ENCODE measurements at regions not wholly inside any gene's neighbourhood (a gene's known extent, or its start where the extent isn't known, plus 50 kb on each side); places are given as distances from the start of the nearest gene placed in this dataset.

- Histone ChIP-seq H3K9me3 (ENCODE audit: control insufficient read depth in 2 of 2, low read length in 2 of 2) (no peaks in the 10 kb centered on the region), H3K27ac (ENCODE audit: low read depth in 2 of 2, low read length in 2 of 2) (no peak overlapping the region), H3K4me3 (ENCODE audit: low read length in 2 of 2) (no peak overlapping the region), H3K9ac (ENCODE audit: low read depth in 1 of 2, low read length in 2 of 2) (no peak overlapping the region), H3K4me1 (ENCODE audit: control insufficient read depth in 2 of 2, insufficient read depth in 2 of 2, low read length in 2 of 2) (no peaks in the 10 kb centered on the region), H3K36me3 (ENCODE audit: control insufficient read depth in 2 of 2, insufficient read depth in 2 of 2, low read length in 2 of 2) (no peaks in the 10 kb centered on the region), H3K27me3 (ENCODE audit: control insufficient read depth in 2 of 2, insufficient read depth in 2 of 2, low read length in 2 of 2) (no peaks in the 10 kb centered on the region)
These were observed 191.4 kb downstream of the KITLG start for GRCh38 chr12:88388566-88389540.

GRCh38 chr12:88390811-88391210 is 189.5 kb downstream of the KITLG start:
- no peak overlapping the region for H3K9ac ChIP-seq (ENCODE audit: low read depth in 1 of 2, low read length in 2 of 2)
- H3K36me3 ChIP-seq (ENCODE audit: control insufficient read depth in 2 of 2, insufficient read depth in 2 of 2, low read length in 2 of 2) = no peaks in the 10 kb centered on the region
- H3K4me1 ChIP-seq (ENCODE audit: control insufficient read depth in 2 of 2, insufficient read depth in 2 of 2, low read length in 2 of 2) = no peaks in the 10 kb centered on the region
- H3K27me3 ChIP-seq (ENCODE audit: control insufficient read depth in 2 of 2, insufficient read depth in 2 of 2, low read length in 2 of 2) = no peaks in the 10 kb centered on the region
- H3K9me3 ChIP-seq (ENCODE audit: control insufficient read depth in 2 of 2, low read length in 2 of 2) = no peaks in the 10 kb centered on the region
- H3K4me3 ChIP-seq (ENCODE audit: low read length in 2 of 2) = no peak overlapping the region
- H3K27ac ChIP-seq (ENCODE audit: low read depth in 2 of 2, low read length in 2 of 2) = no peak overlapping the region

- Histone ChIP-seq H3K36me3 (ENCODE audit: control insufficient read depth in 2 of 2, insufficient read depth in 2 of 2, low read length in 2 of 2) (no peaks in the 10 kb centered on the region), H3K27ac (ENCODE audit: low read depth in 2 of 2, low read length in 2 of 2) (no peak overlapping the region), H3K9me3 (ENCODE audit: control insufficient read depth in 2 of 2, low read length in 2 of 2) (no peaks in the 10 kb centered on the region), H3K9ac (ENCODE audit: low read depth in 1 of 2, low read length in 2 of 2) (no peak overlapping the region), H3K27me3 (ENCODE audit: control insufficient read depth in 2 of 2, insufficient read depth in 2 of 2, low read length in 2 of 2) (no peaks in the 10 kb centered on the region), H3K4me3 (ENCODE audit: low read length in 2 of 2) (no peak overlapping the region), H3K4me1 (ENCODE audit: control insufficient read depth in 2 of 2, insufficient read depth in 2 of 2, low read length in 2 of 2) (no peaks in the 10 kb centered on the region)
These were observed 188.7 kb downstream of the KITLG start for GRCh38 chr12:88391556-88391955.

GRCh38 chr12:88393017-88393767 is 187.1 kb downstream of the KITLG start:
- no peaks in the 10 kb centered on the region for H3K27me3 ChIP-seq (ENCODE audit: control insufficient read depth in 2 of 2, insufficient read depth in 2 of 2, low read length in 2 of 2)
- H3K4me1 ChIP-seq (ENCODE audit: control insufficient read depth in 2 of 2, insufficient read depth in 2 of 2, low read length in 2 of 2) = no peaks in the 10 kb centered on the region
- no peaks in the 10 kb centered on the region for H3K9me3 ChIP-seq (ENCODE audit: control insufficient read depth in 2 of 2, low read length in 2 of 2)
- no peak overlapping the region for H3K4me3 ChIP-seq (ENCODE audit: low read length in 2 of 2)
- no peaks in the 10 kb centered on the region for H3K36me3 ChIP-seq (ENCODE audit: control insufficient read depth in 2 of 2, insufficient read depth in 2 of 2, low read length in 2 of 2)
- H3K27ac ChIP-seq (ENCODE audit: low read depth in 2 of 2, low read length in 2 of 2) = no peak overlapping the region
- no peak overlapping the region for H3K9ac ChIP-seq (ENCODE audit: low read depth in 1 of 2, low read length in 2 of 2)

- Histone ChIP-seq H3K9ac (ENCODE audit: low read depth in 1 of 2, low read length in 2 of 2) (no peak overlapping the region), H3K4me1 (ENCODE audit: control insufficient read depth in 2 of 2, insufficient read depth in 2 of 2, low read length in 2 of 2) (peaks cover 0 to 3% of the 10 kb centered on the region in 2 donors), H3K27ac (ENCODE audit: low read depth in 2 of 2, low read length in 2 of 2) (no peak overlapping the region), H3K4me3 (ENCODE audit: low read length in 2 of 2) (no peak overlapping the region), H3K27me3 (ENCODE audit: control insufficient read depth in 2 of 2, insufficient read depth in 2 of 2, low read length in 2 of 2) (no peaks in the 10 kb centered on the region), H3K36me3 (ENCODE audit: control insufficient read depth in 2 of 2, insufficient read depth in 2 of 2, low read length in 2 of 2) (no peaks in the 10 kb centered on the region), H3K9me3 (ENCODE audit: control insufficient read depth in 2 of 2, low read length in 2 of 2) (no peaks in the 10 kb centered on the region)
These were observed 182.2 kb downstream of the KITLG start for GRCh38 chr12:88398031-88398430.

- no peak overlapping the region for H3K9ac ChIP-seq (ENCODE audit: low read depth in 1 of 2, low read length in 2 of 2)
- H3K36me3 ChIP-seq (ENCODE audit: control insufficient read depth in 2 of 2, insufficient read depth in 2 of 2, low read length in 2 of 2) = no peaks in the 10 kb centered on the region
- no peak overlapping the region for H3K27ac ChIP-seq (ENCODE audit: low read depth in 2 of 2, low read length in 2 of 2)
- peaks cover 0 to 3% of the 10 kb centered on the region in 2 donors for H3K4me1 ChIP-seq (ENCODE audit: control insufficient read depth in 2 of 2, insufficient read depth in 2 of 2, low read length in 2 of 2)
- H3K27me3 ChIP-seq (ENCODE audit: control insufficient read depth in 2 of 2, insufficient read depth in 2 of 2, low read length in 2 of 2) = no peaks in the 10 kb centered on the region
- H3K4me3 ChIP-seq (ENCODE audit: low read length in 2 of 2) = no peak overlapping the region
- no peaks in the 10 kb centered on the region for H3K9me3 ChIP-seq (ENCODE audit: control insufficient read depth in 2 of 2, low read length in 2 of 2)
These were observed 180.5 kb downstream of the KITLG start for GRCh38 chr12:88399811-88400210.

DNA sequence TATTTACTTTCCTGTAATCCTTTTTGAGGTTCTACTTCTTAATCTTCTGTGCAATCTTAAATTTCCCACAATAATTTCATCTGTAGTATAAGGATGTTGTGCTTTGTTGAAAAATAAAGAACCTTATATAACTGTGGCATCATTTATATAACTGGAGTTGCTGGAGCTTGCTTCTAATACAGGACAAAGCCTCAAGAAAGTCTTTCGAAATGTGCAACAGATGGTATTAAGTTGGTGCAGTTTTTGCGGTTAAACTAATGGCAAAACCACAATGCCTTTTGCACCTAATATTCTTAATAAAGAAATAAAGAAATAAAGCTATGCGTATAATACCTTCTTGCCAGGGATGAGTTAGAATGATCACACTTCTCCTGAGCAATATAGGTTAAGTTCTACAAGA is 180.0 kb downstream of the KITLG start:
- H3K27me3 ChIP-seq (ENCODE audit: control insufficient read depth in 2 of 2, insufficient read depth in 2 of 2, low read length in 2 of 2) = no peaks in the 10 kb centered on the region
- no peak overlapping the region for H3K27ac ChIP-seq (ENCODE audit: low read depth in 2 of 2, low read length in 2 of 2)
- no peaks in the 10 kb centered on the region for H3K9me3 ChIP-seq (ENCODE audit: control insufficient read depth in 2 of 2, low read length in 2 of 2)
- H3K9ac ChIP-seq (ENCODE audit: low read depth in 1 of 2, low read length in 2 of 2) = no peak overlapping the region
- H3K36me3 ChIP-seq (ENCODE audit: control insufficient read depth in 2 of 2, insufficient read depth in 2 of 2, low read length in 2 of 2) = no peaks in the 10 kb centered on the region
- peaks cover 0 to 3% of the 10 kb centered on the region in 2 donors for H3K4me1 ChIP-seq (ENCODE audit: control insufficient read depth in 2 of 2, insufficient read depth in 2 of 2, low read length in 2 of 2)
- H3K4me3 ChIP-seq (ENCODE audit: low read length in 2 of 2) = no peak overlapping the region

- H3K9me3 ChIP-seq (ENCODE audit: control insufficient read depth in 2 of 2, low read length in 2 of 2) = no peaks in the 10 kb centered on the region
These were observed 179.1 kb downstream of the KITLG start for GRCh38 chr12:88401155-88401554.

GRCh38 chr12:88406905-88407304 is 173.4 kb downstream of the KITLG start:
- H3K4me3 ChIP-seq (ENCODE audit: low read length in 2 of 2) = no peak overlapping the region
- no peak overlapping the region for H3K27ac ChIP-seq (ENCODE audit: low read depth in 2 of 2, low read length in 2 of 2)
- H3K9ac ChIP-seq (ENCODE audit: low read depth in 1 of 2, low read length in 2 of 2) = no peak overlapping the region

More at GRCh38 chr12:88401155-88401554, 179.1 kb downstream of the KITLG start:
- Histone ChIP-seq H3K27me3 (ENCODE audit: control insufficient read depth in 2 of 2, insufficient read depth in 2 of 2, low read length in 2 of 2) (no peaks in the 10 kb centered on the region), H3K4me3 (ENCODE audit: low read length in 2 of 2) (no peak overlapping the region), H3K9ac (ENCODE audit: low read depth in 1 of 2, low read length in 2 of 2) (no peak overlapping the region), H3K27ac (ENCODE audit: low read depth in 2 of 2, low read length in 2 of 2) (no peak overlapping the region), H3K4me1 (ENCODE audit: control insufficient read depth in 2 of 2, insufficient read depth in 2 of 2, low read length in 2 of 2) (peaks cover 0 to 3% of the 10 kb centered on the region in 2 donors), H3K36me3 (ENCODE audit: control insufficient read depth in 2 of 2, insufficient read depth in 2 of 2, low read length in 2 of 2) (no peaks in the 10 kb centered on the region)

DNA sequence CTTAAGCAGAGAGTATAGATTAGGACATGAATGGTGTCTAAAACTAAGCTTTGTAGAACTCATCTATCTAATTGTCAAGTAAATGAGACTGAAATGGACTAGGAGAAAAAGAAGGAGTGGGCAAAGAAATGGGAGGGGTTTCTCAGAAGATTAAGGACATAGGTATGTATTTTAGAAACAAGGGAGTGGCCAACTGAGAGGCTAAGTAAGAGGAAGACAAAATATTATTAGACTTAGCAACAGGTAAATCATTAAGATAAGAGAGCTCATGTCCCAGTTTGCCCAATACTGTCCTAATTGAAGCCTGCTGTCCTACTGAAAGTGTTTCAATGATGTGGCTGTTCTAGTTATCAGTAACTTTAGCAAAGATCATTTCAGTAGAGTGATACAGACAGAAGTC is 171.4 kb downstream of the KITLG start:
- Histone ChIP-seq H3K9ac (ENCODE audit: low read depth in 1 of 2, low read length in 2 of 2) (no peak overlapping the region), H3K27ac (ENCODE audit: low read depth in 2 of 2, low read length in 2 of 2) (no peak overlapping the region), H3K4me3 (ENCODE audit: low read length in 2 of 2) (no peak overlapping the region), H3K36me3 (ENCODE audit: control insufficient read depth in 2 of 2, insufficient read depth in 2 of 2, low read length in 2 of 2) (no peaks in the 10 kb centered on the region), H3K27me3 (ENCODE audit: control insufficient read depth in 2 of 2, insufficient read depth in 2 of 2, low read length in 2 of 2) (no peaks in the 10 kb centered on the region), H3K9me3 (ENCODE audit: control insufficient read depth in 2 of 2, low read length in 2 of 2) (no peaks in the 10 kb centered on the region), H3K4me1 (ENCODE audit: control insufficient read depth in 2 of 2, insufficient read depth in 2 of 2, low read length in 2 of 2) (no peaks in the 10 kb centered on the region)

More at GRCh38 chr12:88406905-88407304, 173.4 kb downstream of the KITLG start:
- Histone ChIP-seq H3K36me3 (ENCODE audit: control insufficient read depth in 2 of 2, insufficient read depth in 2 of 2, low read length in 2 of 2) (no peaks in the 10 kb centered on the region), H3K9me3 (ENCODE audit: control insufficient read depth in 2 of 2, low read length in 2 of 2) (no peaks in the 10 kb centered on the region), H3K4me1 (ENCODE audit: control insufficient read depth in 2 of 2, insufficient read depth in 2 of 2, low read length in 2 of 2) (no peaks in the 10 kb centered on the region), H3K27me3 (ENCODE audit: control insufficient read depth in 2 of 2, insufficient read depth in 2 of 2, low read length in 2 of 2) (no peaks in the 10 kb centered on the region)

Measured in mucosa of rectum (tissue), 2 donors.